OCI-LY1 (cell line): ENCODE measurements at regions not wholly inside any gene's neighbourhood (a gene's known extent, or its start where the extent isn't known, plus 50 kb on each side); places are given as distances from the start of the nearest gene placed in this dataset.

ENCODE experiments used
- H2AFZ ChIP-seq: fragments of 200-600 bp; sonication (generic), shearing (Covaris generic); 2 replicates; pipeline ENCODE4 v1.6.0; 2014; ENCODE audit warnings: antibody characterized with exemption, mild to moderate bottlenecking, low read length
- H3F3A ChIP-seq: fragments of 200-600 bp; sonication (generic), shearing (Covaris generic); 2 replicates; pipeline ENCODE4 v1.6.0; 2014; ENCODE audit warnings: mild to moderate bottlenecking, antibody characterized with exemption, low read length, moderate library complexity; ENCODE audit not compliant: insufficient read depth
- H3K27ac ChIP-seq: fragments of 200-600 bp; sonication (generic); 2 replicates; pipeline ENCODE4 v1.5.1; 2014; ENCODE audit warnings: low read length, mixed run types, mild to moderate bottlenecking, low read depth; ENCODE audit not compliant: poor library complexity, severe bottlenecking
- H3K27me3 ChIP-seq: fragments of 200-600 bp; sonication (generic); 2 replicates; pipeline ENCODE4 v1.6.0; 2014; ENCODE audit warnings: antibody characterized with exemption, mild to moderate bottlenecking, low read length, moderate library complexity; ENCODE audit not compliant: insufficient read depth
- H3K36me3 ChIP-seq: fragments of 200-600 bp; sonication (generic); 2 replicates; pipeline ENCODE4 v1.6.1; 2014; ENCODE audit warnings: mild to moderate bottlenecking, antibody characterized with exemption, low read length, moderate library complexity, mixed read lengths; ENCODE audit not compliant: insufficient read depth
- H3K4me1 ChIP-seq: fragments of 200-600 bp; sonication (generic); 2 replicates; pipeline ENCODE4 v1.5.1; 2014; ENCODE audit warnings: mild to moderate bottlenecking, low read length, moderate library complexity; ENCODE audit not compliant: insufficient read depth, severe bottlenecking
- H3K4me2 ChIP-seq: fragments of 200-600 bp; sonication (generic), shearing (Covaris generic); 2 replicates; pipeline ENCODE4 v1.6.1; 2014; ENCODE audit warnings: low read length
- H3K4me3 ChIP-seq: fragments of 200-600 bp; sonication (generic); 2 replicates; pipeline ENCODE4 v1.5.1; 2014; ENCODE audit warnings: low read length, low read depth, mild to moderate bottlenecking, mixed read lengths; ENCODE audit not compliant: poor library complexity, severe bottlenecking
- H3K79me2 ChIP-seq: fragments of 200-600 bp; shearing (Covaris generic); 2 replicates; pipeline ENCODE4 v1.6.1; 2016; ENCODE audit warnings: mixed run types, low read length, mixed read lengths; ENCODE audit not compliant: insufficient read depth
- H3K9ac ChIP-seq: fragments of 200-600 bp; sonication (generic), shearing (Covaris generic); 2 replicates; pipeline ENCODE4 v1.6.1; 2014; ENCODE audit warnings: mild to moderate bottlenecking, low read length, mixed read lengths
- H3K9me2 ChIP-seq: fragments of 200-600 bp; sonication (generic), shearing (Covaris generic); 2 replicates; pipeline ENCODE4 v1.6.1; 2014; ENCODE audit warnings: low read depth, mild to moderate bottlenecking, low read length, mixed read lengths
- H3K9me3 ChIP-seq: fragments of 200-600 bp; shearing (Covaris generic); 2 replicates; pipeline ENCODE4 v1.6.1; 2014; ENCODE audit warnings: low read length, mixed read lengths
- H4K20me1 ChIP-seq: fragments of 200-600 bp; sonication (generic), shearing (Covaris generic); 2 replicates; pipeline ENCODE4 v1.6.0; 2016; ENCODE audit warnings: mild to moderate bottlenecking, low read length; ENCODE audit not compliant: insufficient read depth
- CTCF ChIP-seq: fragments of 200-600 bp; sonication (generic), shearing (Covaris generic); IDR thresholded peaks from 2 replicates; pipeline ENCODE4 v1.5.1; 2017; ENCODE audit warnings: mild to moderate bottlenecking, antibody characterized with exemption, low read length, moderate library complexity, mixed read lengths
- EZH2 ChIP-seq: fragments of 200-600 bp; sonication (generic), shearing (Covaris generic); IDR thresholded peaks from 2 replicates; pipeline ENCODE4 v1.8.0; 2017; ENCODE audit warnings: borderline replicate concordance, mixed run types, mild to moderate bottlenecking, antibody characterized with exemption, low read length, moderate library complexity, mixed read lengths

- no peaks in the 10 kb centered on the region for H3K9me3 ChIP-seq
- TF ChIP-seq EZH2 (no peak), CTCF (no peak)
Observed at GRCh38 chr11:15569305-15570025, 454.7 kb downstream of the INSC start.

GRCh38 chr11:15575409-15575808 is 460.7 kb downstream of the INSC start:
- Histone ChIP-seq H3K27ac (no peak overlapping the region), H3K4me1 (no peaks in the 10 kb centered on the region), H3K79me2 (no peaks in the 10 kb centered on the region), H3F3A (no peaks in the 10 kb centered on the region), H3K9ac (no peak overlapping the region), H3K36me3 (no peaks in the 10 kb centered on the region), H3K4me3 (no peak overlapping the region), H3K9me2 (no peaks in the 10 kb centered on the region), H3K4me2 (no peak overlapping the region), H4K20me1 (no peaks in the 10 kb centered on the region), H3K9me3 (no peaks in the 10 kb centered on the region), H3K27me3 (no peaks in the 10 kb centered on the region), H2AFZ (no peak overlapping the region)
- TF ChIP-seq CTCF (no peak), EZH2 (no peak)

More at GRCh38 chr11:15569305-15570025, 454.7 kb downstream of the INSC start:
- Histone ChIP-seq H3K79me2 (no peaks in the 10 kb centered on the region), H3K4me3 (no peak overlapping the region), H3K27ac (no peak overlapping the region), H3F3A (no peaks in the 10 kb centered on the region), H2AFZ (no peak overlapping the region), H4K20me1 (no peaks in the 10 kb centered on the region), H3K36me3 (no peaks in the 10 kb centered on the region), H3K9ac (no peak overlapping the region), H3K27me3 (no peaks in the 10 kb centered on the region), H3K4me2 (no peak overlapping the region), H3K9me2 (no peaks in the 10 kb centered on the region), H3K4me1 (no peaks in the 10 kb centered on the region)

GRCh38 chr11:15576769-15577168 is 462.0 kb downstream of the INSC start:
- no peaks in the 10 kb centered on the region for H3K27me3 ChIP-seq
- H3K79me2 ChIP-seq, result no peaks in the 10 kb centered on the region
- TF ChIP-seq EZH2 (no peak), CTCF (no peak)
- H3F3A ChIP-seq, result no peaks in the 10 kb centered on the region
- H2AFZ ChIP-seq, result no peak overlapping the region
- H3K9me2 ChIP-seq, result no peaks in the 10 kb centered on the region
- no peaks in the 10 kb centered on the region for H4K20me1 ChIP-seq
- no peak overlapping the region for H3K27ac ChIP-seq
- no peaks in the 10 kb centered on the region for H3K4me1 ChIP-seq
- no peaks in the 10 kb centered on the region for H3K36me3 ChIP-seq
- H3K9me3 ChIP-seq, result no peaks in the 10 kb centered on the region
- H3K9ac ChIP-seq, result no peak overlapping the region
- no peak overlapping the region for H3K4me2 ChIP-seq
- H3K4me3 ChIP-seq, result no peak overlapping the region
